ENCODE measurements at regions not wholly inside any gene's neighbourhood (a gene's known extent, or its start where the extent isn't known, plus 50 kb on each side); places are given as distances from the start of the nearest gene placed in this dataset.

GRCh38 chr9:107612136-107612535 lies 122.6 kb upstream of the KLF4 start:
- TF ChIP-seq CTCF (IDR thresholded peaks at IDR 0.05) (no peak), POLR2A (IDR thresholded peaks at IDR 0.05) (no peak), POLR2AphosphoS5 (IDR thresholded peaks at IDR 0.05; ENCODE audit: insufficient read depth in 1 of 2, low read depth in 1 of 2) (peak in 1 of 2 donors; percentile 10)

All from vagina (tissue), 2 donors.